KG1 (cell line): ENCODE measurements at regions not wholly inside any gene's neighbourhood (a gene's known extent, or its start where the extent isn't known, plus 50 kb on each side); places are given as distances from the start of the nearest gene placed in this dataset.

ENCODE experiments used
- DNase-seq: peaks from one replicate; lab custom pipeline; 2025; lab: John Stamatoyannopoulos, UW

GRCh38 chr7:25279705-25280104, 51.4 kb upstream of the NPVF start:
- DNase-seq, result no peak

DNA sequence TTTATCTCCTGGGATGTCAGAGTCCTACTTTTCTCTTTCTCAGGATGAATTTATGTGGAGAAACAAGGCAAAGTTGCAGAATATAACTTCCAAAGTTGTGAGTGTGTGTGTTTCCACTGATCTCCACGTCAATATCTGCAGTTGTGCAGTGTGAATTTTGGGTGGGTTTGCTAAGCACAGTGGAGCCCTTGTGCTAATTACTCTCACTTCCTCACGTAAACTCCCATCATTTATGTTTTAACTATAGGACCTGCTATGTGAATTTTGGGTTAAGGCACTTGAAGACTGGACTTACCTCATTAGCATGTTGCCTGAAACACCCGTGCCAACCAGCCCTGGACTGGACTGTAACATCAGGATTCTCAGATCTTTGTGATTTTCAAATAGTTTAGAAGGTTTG, 51.9 kb upstream of the NPVF start:
- no peak for DNase-seq

DNA sequence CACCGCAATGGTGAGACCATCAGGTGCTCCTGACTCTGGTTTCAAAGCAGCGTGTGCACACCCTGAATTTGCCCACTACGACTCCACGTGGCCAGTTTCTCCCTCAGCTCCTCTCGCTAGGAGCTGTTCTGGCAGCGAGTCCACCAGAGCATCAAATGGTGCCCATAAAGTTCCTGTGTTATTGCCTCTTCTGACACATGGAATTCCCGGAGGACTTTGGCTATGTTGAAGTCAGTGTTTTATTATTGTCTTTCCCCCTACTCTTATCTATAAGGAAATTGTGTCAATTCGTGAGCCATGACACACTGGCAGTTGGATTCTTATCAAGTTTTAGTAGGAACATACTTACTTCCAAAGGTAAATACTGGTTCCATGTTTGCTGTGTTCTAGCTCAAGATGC, 53.9 kb upstream of the NPVF start:
- DNase-seq, result no peak

GRCh38 chr7:25286756-25287155, 58.5 kb upstream of the NPVF start:
- DNase-seq, result no peak

DNA sequence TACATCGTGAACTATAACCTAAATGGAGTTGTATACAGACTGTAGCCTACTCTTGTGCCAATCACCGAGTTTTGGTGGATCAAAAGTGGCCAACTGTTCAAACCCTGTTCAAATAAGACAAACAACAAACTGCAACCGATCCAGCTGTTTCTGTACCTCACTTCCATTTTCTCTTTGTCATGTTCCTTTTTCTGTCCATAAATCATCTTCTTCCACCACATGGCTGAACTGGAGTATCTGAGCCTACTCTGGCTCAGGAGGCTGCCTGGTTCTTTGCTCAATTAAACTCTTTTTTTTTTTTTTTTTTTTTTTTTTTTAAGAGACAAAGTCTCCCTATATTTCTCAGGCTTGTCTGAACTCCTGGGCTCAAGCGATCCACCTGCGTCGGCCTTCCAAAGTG, 59.0 kb upstream of the NPVF start:
- no peak for DNase-seq

DNA sequence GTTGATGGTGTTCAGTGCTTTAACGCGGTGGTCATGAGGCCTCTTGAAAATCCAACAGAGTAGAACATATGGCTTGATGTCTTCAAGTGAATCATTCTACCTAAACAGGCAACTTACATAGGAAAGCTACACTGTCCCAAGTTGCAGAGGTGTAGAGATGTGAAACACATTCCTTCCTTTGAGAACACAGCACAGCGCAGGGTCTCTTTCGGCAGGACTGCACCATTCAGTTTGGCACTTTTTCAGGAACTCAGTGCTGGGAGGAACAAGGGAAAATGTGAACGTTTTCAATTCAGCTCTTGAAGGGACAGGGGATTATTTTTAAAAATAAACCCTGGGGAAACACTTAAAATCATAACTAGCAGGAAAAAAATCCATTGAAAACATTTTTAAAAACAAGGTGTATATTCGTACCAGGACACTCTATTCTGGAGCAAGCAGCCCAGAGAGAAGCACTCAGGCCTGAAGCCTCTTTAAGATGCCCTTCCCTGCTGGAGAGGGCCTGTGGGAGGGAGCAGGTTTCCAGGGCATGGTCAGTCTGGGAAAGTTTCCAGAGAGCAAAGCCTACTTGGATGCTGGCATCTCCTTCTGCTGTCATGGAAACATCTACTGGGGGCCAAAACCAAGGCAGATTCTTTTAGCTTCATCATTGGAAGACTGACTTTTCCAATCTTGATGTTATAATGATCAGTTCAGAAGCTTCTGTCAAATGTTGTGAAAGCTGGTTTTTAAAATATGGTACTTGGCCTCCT, 60.4 kb upstream of the NPVF start:
- no peak for DNase-seq

DNA sequence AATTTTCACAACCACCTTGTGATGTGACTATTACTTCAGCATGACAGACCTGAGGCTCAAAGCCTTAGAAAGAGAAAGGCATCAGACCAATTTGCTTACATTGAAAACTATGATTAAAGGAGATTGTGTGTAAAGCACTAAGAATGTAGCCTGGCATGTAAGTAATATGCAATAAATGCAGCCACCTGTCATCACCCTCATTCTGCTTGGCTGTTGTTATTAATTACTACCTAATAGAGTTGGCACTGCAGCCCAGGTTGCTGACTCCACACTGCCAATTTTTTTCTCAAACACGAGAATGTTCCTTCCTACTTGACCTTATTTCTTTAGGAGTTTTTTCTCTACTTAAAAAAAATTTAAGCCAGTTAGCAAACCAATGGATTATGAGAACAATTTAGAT, 61.2 kb upstream of the NPVF start:
- DNase-seq, result no peak

- DNase-seq, result no peak
Measured at GRCh38 chr7:25294624-25295023, 66.3 kb upstream of the NPVF start.

GRCh38 chr7:25295387-25295786, 67.1 kb upstream of the NPVF start:
- DNase-seq, result no peak

GRCh38 chr7:25296086-25296485, 67.8 kb upstream of the NPVF start:
- no peak for DNase-seq

DNA sequence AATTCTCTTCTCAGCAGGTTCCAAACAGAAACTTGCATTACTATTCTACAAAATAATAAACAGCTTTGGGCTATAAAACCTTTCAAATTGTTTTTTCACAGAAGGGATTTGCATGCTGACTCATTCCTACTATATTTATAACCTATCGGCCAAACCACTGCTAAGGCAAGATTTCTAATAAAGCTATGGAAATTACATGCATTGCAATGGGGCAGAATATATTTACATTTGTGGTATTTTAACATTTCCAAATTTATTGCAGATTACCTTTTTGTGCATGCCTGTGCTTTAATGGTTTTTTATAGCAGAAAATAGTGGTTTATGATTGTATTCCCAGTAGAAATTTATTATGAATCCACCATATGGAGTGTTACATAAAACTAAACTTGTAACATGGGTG, 69.0 kb upstream of the NPVF start:
- DNase-seq, result no peak

DNA sequence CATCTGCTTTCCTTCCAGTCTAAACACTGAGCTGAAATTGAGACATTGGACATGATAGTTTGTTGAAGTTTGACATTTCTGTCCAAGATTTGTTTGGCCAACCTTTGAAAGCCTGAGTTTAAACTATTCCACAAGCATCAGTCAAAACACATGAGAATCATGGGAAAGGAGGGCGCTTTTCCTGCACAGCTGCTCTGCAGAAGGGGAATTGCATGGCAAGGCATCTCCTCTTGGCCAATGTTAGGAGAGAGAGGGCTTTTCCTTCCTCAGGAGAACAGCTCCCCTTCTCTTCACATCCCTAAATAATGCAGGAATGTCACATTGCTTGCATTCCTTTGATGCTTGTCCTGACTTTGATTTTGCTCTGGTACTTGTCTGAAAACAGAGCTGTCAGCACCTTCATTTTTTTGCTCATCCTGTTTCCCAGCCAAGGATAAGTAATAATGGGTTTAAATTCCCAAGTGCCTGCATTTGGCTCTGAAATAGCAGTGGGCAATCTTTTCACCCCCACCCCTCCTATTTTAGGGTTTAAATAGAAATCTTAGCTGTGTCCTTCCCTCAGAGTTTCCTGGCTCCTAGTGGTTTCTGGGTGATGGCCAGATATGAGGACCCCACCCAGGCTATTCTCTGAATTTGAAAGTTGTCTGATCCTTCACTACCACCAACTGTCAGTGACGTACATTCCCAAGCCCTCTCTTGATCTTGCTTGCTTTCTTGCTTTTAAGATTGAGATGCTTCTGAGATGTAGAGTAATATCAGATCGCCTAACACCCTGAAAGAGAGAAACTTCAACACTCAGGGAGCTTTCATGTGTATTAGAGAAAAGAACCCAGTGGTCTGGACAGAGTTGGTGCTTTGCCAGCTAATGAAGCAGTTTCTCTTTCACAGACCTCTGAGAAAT, 75.2 kb upstream of the NPVF start:
- no peak for DNase-seq

- no peak for DNase-seq
Measured at GRCh38 chr7:25304691-25305090, 76.4 kb upstream of the NPVF start.

GRCh38 chr7:25305831-25306230, 77.5 kb upstream of the NPVF start:
- no peak for DNase-seq

- no peak for DNase-seq
Measured at GRCh38 chr7:25307624-25308023, 79.3 kb upstream of the NPVF start.

DNA sequence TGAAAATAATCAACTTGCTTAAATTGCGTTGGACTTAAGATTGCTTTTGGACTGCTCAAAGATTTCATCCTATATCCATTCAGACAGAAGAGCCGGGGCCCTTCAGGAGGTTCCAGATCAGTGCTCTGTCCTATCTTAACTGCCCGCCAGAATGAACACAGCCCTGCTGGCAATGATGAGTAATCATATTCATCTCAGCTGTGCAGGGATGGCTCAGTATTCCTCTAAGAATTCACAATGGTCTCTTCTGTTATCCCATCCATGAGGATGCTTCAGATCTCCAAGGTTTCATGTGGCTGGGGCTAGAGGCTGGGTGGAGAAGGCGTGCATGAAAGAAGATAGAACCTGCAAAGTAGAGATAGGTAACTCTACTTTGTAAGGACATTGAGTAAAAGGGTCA, 80.0 kb upstream of the NPVF start:
- no peak for DNase-seq

DNA sequence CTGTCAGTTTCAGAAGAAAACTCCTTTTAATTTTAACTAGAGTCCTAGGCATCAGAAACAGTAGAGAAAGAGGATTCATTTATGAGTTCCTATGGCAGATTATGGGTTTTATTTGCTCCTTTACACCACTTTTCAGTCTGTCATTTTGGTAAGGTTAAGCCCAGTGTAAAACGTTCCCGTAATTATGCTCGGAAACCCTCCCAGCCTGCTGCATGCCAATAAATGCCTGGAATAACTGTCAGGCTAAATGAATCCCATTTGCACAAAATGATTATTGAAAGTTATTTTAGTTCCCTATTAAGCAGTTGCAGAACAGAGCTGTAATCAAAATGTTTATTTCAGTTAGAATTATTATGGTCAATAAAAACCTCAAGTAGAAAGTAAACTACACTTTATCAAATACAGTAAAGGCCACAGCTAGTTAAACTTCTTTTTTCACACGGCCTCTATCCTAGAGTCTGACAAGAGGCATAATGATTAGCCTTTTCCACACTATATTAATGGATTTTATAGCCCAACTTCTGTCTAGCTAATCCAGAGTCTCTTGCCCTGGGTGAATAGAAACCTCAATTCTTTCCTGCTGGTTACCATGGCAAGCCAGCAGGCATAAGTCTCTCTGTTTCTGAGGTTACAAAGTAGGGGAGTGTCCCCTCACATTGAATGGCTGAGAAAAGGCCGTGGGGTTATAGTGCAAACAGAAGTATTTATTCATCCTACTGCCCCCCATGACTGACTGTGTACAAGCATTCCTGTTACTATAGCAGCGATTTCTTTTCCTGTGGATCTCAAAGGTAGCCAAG, 80.8 kb upstream of the NPVF start:
- DNase-seq, result no peak

GRCh38 chr7:25310896-25311295, 82.6 kb upstream of the NPVF start:
- no peak for DNase-seq

- DNase-seq, result no peak
Measured at GRCh38 chr7:25311346-25311745, 83.1 kb upstream of the NPVF start.

DNA sequence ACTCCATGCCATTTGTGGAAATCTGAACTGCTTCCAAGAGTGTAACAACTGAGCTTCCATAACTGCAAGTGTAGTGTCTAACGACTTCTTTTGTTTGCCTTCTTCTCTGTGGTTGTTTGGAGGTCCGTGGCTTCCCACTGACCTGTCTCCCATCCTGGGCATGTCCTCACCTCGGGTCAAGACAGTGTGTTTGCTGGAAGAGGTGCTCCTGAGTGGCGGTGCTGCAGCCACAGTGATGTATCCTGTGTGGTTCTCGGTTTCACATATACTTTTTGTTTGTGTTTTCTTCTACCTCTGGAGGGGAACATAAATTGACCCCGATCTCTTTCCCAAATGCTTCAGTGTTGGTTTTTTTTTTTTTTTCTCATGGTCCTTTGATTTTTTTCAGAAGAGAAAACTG, 84.7 kb upstream of the NPVF start:
- no peak for DNase-seq

- no peak for DNase-seq
Measured at GRCh38 chr7:25313526-25313925, 85.2 kb upstream of the NPVF start.

GRCh38 chr7:25314094-25314730, 85.9 kb upstream of the NPVF start:
- DNase-seq, result no peak
